SJCRH30 (cell line): ENCODE measurements at regions not wholly inside any gene's neighbourhood (a gene's known extent, or its start where the extent isn't known, plus 50 kb on each side); places are given as distances from the start of the nearest gene placed in this dataset.

Experiments used
- DNase-seq, 2 experiments: peaks; one replicate each; pipeline ENCODE4 v3.0.0-alpha.2; 2015 to 2020
- H3K27ac ChIP-seq: fragments of 250-450 bp; sonication (Bioruptor Pico); 2 replicates; pipeline ENCODE4 v1.5.1; 2020; ENCODE audit warnings: mild to moderate bottlenecking, moderate library complexity
- H3K27me3 ChIP-seq: fragments of 250-450 bp; sonication (Bioruptor Pico); 2 replicates; pipeline ENCODE4 v1.5.1; 2020; ENCODE audit warnings: mild to moderate bottlenecking, moderate library complexity
- H3K36me3 ChIP-seq: fragments of 250-450 bp; sonication (Bioruptor Pico); 2 replicates; pipeline ENCODE4 v1.5.1; 2020; ENCODE audit warnings: mild to moderate bottlenecking, moderate library complexity
- H3K4me1 ChIP-seq: fragments of 250-450 bp; sonication (Bioruptor Pico); 2 replicates; pipeline ENCODE4 v1.5.1; 2020; ENCODE audit warnings: mild to moderate bottlenecking, moderate library complexity
- H3K4me3 ChIP-seq: fragments of 250-450 bp; sonication (Bioruptor Pico); 2 replicates; pipeline ENCODE4 v1.5.1; 2020; ENCODE audit warnings: mild to moderate bottlenecking, moderate library complexity
- H3K9me3 ChIP-seq: fragments of 250-450 bp; sonication (Bioruptor Pico); replicated peaks from 2 replicates; pipeline ENCODE4 v1.5.1; 2020; ENCODE audit warnings: mild to moderate bottlenecking, moderate library complexity

- H3K9me3 ChIP-seq: no peaks in the 10 kb centered on the region
- no peaks in the 10 kb centered on the region for H3K4me1 ChIP-seq
- H3K4me3 ChIP-seq: no peak overlapping the region
- no peak overlapping the region for H3K27ac ChIP-seq
- no peaks in the 10 kb centered on the region for H3K36me3 ChIP-seq
- DNase-seq: no peak
- no peaks in the 10 kb centered on the region for H3K27me3 ChIP-seq
These were observed 306.1 kb upstream of the KLHL29 start for GRCh38 chr2:23078784-23079434.

GRCh38 chr2:23083966-23084365 lies 301.0 kb upstream of the KLHL29 start:
- no peak overlapping the region for H3K4me3 ChIP-seq
- DNase-seq: no peak
- no peaks in the 10 kb centered on the region for H3K36me3 ChIP-seq
- no peak overlapping the region for H3K27ac ChIP-seq
- no peaks in the 10 kb centered on the region for H3K27me3 ChIP-seq
- no peaks in the 10 kb centered on the region for H3K4me1 ChIP-seq
- no peaks in the 10 kb centered on the region for H3K9me3 ChIP-seq

- Histone ChIP-seq H3K36me3 (no peaks in the 10 kb centered on the region), H3K27me3 (no peaks in the 10 kb centered on the region), H3K27ac (no peak overlapping the region), H3K9me3 (no peaks in the 10 kb centered on the region), H3K4me3 (no peak overlapping the region), H3K4me1 (no peaks in the 10 kb centered on the region)
- no peak for DNase-seq
These were observed 294.0 kb upstream of the KLHL29 start for GRCh38 chr2:23091019-23091418.

- Histone ChIP-seq H3K4me3 (no peak overlapping the region), H3K27ac (no peak overlapping the region), H3K4me1 (no peaks in the 10 kb centered on the region), H3K9me3 (no peaks in the 10 kb centered on the region), H3K27me3 (no peaks in the 10 kb centered on the region), H3K36me3 (no peaks in the 10 kb centered on the region)
- DNase-seq: no peak
These were observed 293.1 kb upstream of the KLHL29 start for GRCh38 chr2:23091900-23092299.

- Histone ChIP-seq H3K36me3 (no peaks in the 10 kb centered on the region), H3K9me3 (no peaks in the 10 kb centered on the region), H3K27me3 (no peaks in the 10 kb centered on the region), H3K4me1 (no peaks in the 10 kb centered on the region), H3K27ac (no peak overlapping the region), H3K4me3 (no peak overlapping the region)
- DNase-seq: peak in 1 of 2 experiments; percentile 68
These were observed 292.1 kb upstream of the KLHL29 start for GRCh38 chr2:23092831-23093230.

- Histone ChIP-seq H3K4me1 (no peaks in the 10 kb centered on the region), H3K27me3 (no peaks in the 10 kb centered on the region), H3K9me3 (no peaks in the 10 kb centered on the region), H3K36me3 (no peaks in the 10 kb centered on the region), H3K27ac (no peak overlapping the region), H3K4me3 (no peak overlapping the region)
- DNase-seq: no peak
These were observed 291.5 kb upstream of the KLHL29 start for GRCh38 chr2:23093513-23093912.

GRCh38 chr2:23096906-23097602 lies 287.9 kb upstream of the KLHL29 start:
- Histone ChIP-seq H3K4me3 (no peak overlapping the region), H3K36me3 (no peaks in the 10 kb centered on the region), H3K4me1 (no peaks in the 10 kb centered on the region), H3K27me3 (no peaks in the 10 kb centered on the region), H3K27ac (no peak overlapping the region), H3K9me3 (no peaks in the 10 kb centered on the region)
- no peak for DNase-seq

- H3K4me3 ChIP-seq: no peak overlapping the region
- no peaks in the 10 kb centered on the region for H3K36me3 ChIP-seq
- H3K9me3 ChIP-seq: no peaks in the 10 kb centered on the region
- no peak for DNase-seq
- H3K27ac ChIP-seq: no peak overlapping the region
- no peaks in the 10 kb centered on the region for H3K27me3 ChIP-seq
- no peaks in the 10 kb centered on the region for H3K4me1 ChIP-seq
These were observed 284.6 kb upstream of the KLHL29 start for GRCh38 chr2:23100406-23100805.

DNA sequence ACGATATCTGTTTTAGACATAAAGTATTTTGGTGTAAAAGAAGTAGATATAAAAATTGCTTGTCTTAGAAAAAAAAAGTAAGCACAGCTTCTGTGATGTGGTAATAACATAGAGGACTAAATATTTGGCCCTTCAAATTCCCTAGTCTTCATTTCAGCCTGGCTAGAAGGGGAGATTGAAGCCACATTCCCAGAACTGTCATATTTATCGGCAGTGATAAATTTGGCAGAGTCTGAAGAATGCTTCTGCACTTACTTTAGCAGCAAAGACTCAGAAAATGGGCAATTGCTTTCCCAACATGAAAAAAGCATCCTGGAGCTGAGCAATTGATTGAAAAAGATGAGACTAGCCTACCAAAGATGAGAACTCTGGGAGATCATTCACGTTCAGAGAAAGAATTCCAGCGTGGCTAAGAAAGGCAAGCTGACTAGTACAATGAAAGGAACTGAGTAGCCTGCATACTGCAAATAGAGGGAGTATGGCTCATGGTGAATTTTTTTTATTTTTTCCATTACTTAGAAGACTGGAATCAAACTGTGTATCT lies 278.7 kb upstream of the KLHL29 start:
- Histone ChIP-seq H3K9me3 (no peaks in the 10 kb centered on the region; the same call in 1 of the 2 replicates), H3K4me1 (peaks cover 9% of the 10 kb centered on the region), H3K4me3 (no peak overlapping the region), H3K36me3 (no peaks in the 10 kb centered on the region), H3K27me3 (no peaks in the 10 kb centered on the region), H3K27ac (no peak overlapping the region)
- no peak for DNase-seq

GRCh38 chr2:23107327-23107941 lies 277.5 kb upstream of the KLHL29 start:
- H3K9me3 ChIP-seq: no peaks in the 10 kb centered on the region; the same call in 1 of the 2 replicates
- H3K36me3 ChIP-seq: no peaks in the 10 kb centered on the region
- H3K27me3 ChIP-seq: no peaks in the 10 kb centered on the region
- peaks cover 9% of the 10 kb centered on the region for H3K4me1 ChIP-seq
- DNase-seq: peak; percentile 25 to 74
- H3K27ac ChIP-seq: no peak overlapping the region
- H3K4me3 ChIP-seq: no peak overlapping the region

DNA sequence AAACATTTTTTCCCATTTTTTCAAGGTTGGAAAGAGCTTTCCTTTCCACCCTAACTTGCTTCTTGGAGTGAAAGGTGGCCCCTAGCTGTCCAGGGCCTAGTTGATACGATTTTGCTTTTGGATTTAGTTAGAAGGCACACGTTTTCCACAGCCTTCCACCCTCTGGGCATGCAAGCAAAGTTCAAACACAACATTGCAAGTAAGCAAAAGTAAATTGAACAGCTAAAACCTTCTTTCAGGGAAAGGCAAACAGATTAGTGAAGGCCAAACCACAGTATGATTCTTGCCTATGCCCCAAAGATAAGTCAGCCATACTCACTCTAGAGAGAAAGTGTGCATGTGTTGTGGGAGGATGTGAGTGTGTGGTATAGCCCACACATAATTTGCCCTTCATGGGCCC lies 273.7 kb upstream of the KLHL29 start:
- no peaks in the 10 kb centered on the region for H3K36me3 ChIP-seq
- no peak for DNase-seq
- H3K4me1 ChIP-seq: peaks cover 9% of the 10 kb centered on the region
- no peak overlapping the region for H3K4me3 ChIP-seq
- H3K27ac ChIP-seq: no peak overlapping the region
- H3K9me3 ChIP-seq: no peaks in the 10 kb centered on the region; the same call in 1 of the 2 replicates
- H3K27me3 ChIP-seq: no peaks in the 10 kb centered on the region

DNA sequence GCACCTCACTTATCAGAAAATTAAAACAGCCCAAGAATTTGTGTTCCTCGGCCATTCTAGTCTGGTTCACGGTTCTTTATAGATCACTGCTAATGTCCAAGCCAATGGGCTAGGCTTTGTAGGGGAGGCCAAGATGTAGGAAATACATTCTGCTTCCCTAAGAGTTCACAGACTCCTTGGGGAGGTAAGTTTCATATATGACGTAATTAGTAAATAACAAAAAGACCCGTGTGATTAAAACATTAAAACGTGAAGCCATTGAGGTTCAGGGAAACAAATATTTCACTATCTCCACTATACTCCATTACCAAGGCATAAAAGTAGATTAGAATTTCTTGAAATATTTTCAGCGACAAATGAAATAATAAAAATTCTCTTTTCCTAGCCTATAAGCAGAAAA lies 272.5 kb upstream of the KLHL29 start:
- H3K36me3 ChIP-seq: no peaks in the 10 kb centered on the region
- H3K4me3 ChIP-seq: no peak overlapping the region
- no peak for DNase-seq
- 0 out of 2 replicates have a peak, but pooled peaks cover 3% of the 10 kb centered on the region for H3K27me3 ChIP-seq
- H3K4me1 ChIP-seq: peaks cover 6% of the 10 kb centered on the region
- H3K9me3 ChIP-seq: no peaks in the 10 kb centered on the region; the same call in 1 of the 2 replicates
- no peak overlapping the region for H3K27ac ChIP-seq

DNA sequence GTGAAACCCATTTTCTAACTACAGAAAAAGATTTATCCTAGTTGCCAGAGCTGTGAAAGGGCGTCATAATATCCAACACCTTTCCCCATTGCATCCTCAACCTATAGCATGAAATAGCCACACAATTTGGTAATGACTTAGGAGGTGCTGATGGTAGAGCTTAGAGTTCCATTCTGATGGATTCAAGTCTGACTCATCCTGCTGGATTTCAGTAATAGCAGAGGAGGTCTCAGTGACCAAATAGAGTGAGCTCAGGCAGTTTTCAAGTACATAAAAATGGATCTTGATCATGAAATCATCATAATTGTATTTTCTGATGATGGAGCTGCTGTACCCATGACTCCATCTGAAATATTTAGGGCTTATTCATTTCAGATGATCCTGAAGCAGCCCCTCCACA lies 270.7 kb upstream of the KLHL29 start:
- no peak for DNase-seq
- Histone ChIP-seq H3K27me3 (0 out of 2 replicates have a peak, but pooled peaks cover 3% of the 10 kb centered on the region), H3K4me1 (no peaks in the 10 kb centered on the region), H3K4me3 (no peak overlapping the region), H3K9me3 (no peaks in the 10 kb centered on the region; the same call in 1 of the 2 replicates), H3K27ac (no peak overlapping the region), H3K36me3 (no peaks in the 10 kb centered on the region)

DNA sequence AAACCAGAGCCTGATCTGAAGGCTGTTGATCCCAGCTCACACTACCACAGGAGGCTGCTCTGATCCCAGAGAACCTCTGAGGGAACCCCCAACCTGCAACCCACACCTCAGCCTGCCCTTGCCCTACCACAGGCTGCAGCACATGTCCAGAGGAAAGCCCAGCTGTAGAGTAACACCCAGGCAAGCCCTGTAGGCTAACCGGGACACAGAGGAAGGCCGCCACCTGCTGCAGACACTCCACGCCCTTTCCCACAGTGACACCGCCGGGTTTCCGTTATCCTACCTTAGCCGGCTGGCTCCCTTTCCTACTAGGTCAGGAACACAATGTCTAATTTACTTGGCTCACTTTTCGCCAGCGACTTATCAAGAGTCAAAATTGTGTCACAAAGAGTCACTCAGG lies 266.7 kb upstream of the KLHL29 start:
- DNase-seq: no peak
- no peak overlapping the region for H3K4me3 ChIP-seq

DNA sequence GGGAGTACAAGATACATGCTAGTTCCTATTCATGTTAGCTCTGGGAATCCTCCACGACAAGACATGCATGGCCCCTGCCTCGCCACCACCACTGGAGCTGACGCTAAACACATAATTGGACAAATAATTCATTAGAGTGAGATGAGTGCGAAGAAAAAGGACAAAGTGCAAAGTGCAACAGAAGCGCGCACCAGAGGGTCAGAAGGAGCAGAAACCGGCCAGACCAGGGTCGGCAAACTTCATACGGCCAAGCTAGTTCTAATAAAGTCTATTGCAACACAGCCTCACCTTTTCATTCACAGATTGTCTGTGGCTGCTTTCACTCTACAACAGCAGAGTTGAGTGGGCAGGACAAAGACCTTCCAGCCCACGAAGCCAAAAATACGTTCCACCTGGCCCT lies 266.1 kb upstream of the KLHL29 start:
- Histone ChIP-seq H3K27ac (no peak overlapping the region), H3K27me3 (peaks cover 3% of the 10 kb centered on the region; the same call in 1 of the 2 replicates), H3K36me3 (no peaks in the 10 kb centered on the region), H3K4me1 (peaks cover 6% of the 10 kb centered on the region; the same call in 1 of the 2 replicates), H3K4me3 (no peak overlapping the region), H3K9me3 (no peaks in the 10 kb centered on the region)
- no peak for DNase-seq

More for the DNA sequence above, 266.7 kb upstream of the KLHL29 start:
- H3K36me3 ChIP-seq: no peaks in the 10 kb centered on the region
- no peaks in the 10 kb centered on the region for H3K9me3 ChIP-seq
- peaks cover 4% of the 10 kb centered on the region; the same call in 1 of the 2 replicates for H3K4me1 ChIP-seq
- H3K27me3 ChIP-seq: peaks cover 3% of the 10 kb centered on the region; the same call in 1 of the 2 replicates
- no peak overlapping the region for H3K27ac ChIP-seq
